ENCODE measurements at regions not wholly inside any gene's neighbourhood (a gene's known extent, or its start where the extent isn't known, plus 50 kb on each side); places are given as distances from the start of the nearest gene placed in this dataset.
"Not testable (repeated sequence)": the region's sequence is repeated elsewhere in the genome, so short reads cannot be mapped to it uniquely, and the experiment has no call there.

- DNase-seq (ENCODE audit: low read depth in 2 of 3, low spot score in 2 of 3), result no peak
These were observed 323.4 kb upstream of the SFSWAP start for GRCh38 chr12:131387281-131388163.

DNA sequence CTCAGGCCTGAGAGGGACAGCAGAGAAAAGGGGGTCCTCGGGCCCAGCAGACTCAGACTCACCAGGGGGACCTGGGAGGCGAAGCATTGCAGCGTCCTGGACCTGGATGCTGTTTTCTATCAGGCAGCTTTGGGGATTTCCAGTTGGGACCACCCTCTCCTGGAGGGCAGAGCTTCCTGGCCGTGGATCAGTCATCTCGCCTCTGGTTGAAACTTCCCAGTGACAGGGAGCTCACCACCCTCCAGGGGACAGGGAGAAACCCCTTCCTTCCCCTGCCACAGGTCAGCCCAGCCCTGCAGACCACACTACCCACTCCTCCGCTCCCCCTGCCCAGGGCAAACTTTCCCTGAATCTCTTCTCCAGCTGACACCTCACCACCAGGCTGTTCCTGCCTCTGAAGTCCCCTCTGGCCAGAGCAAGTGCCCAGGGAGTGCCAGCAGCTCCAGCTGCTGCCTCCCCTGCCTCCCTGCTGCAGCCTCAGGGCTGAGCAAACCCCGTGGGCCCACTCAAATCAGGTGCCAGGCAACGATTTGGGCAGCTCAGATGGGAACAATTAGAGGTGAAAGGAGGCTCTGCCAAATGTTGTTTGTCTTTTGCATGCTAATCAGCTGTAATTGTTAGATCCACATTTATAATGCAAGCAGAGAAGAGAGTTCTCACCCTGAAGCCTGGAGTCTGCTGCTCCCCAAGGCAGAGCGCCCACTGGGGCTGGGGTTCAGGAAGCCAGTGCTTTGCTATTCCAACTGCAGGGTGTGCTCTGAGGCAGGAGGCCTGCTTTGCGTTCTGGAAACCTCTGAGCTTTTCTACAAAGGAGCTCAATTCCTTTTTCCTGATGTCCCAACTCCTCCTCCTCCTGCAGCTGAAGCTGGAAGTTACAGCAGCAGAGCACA, 322.5 kb upstream of the SFSWAP start:
- not testable (repeated sequence) for DNase-seq (ENCODE audit: low read depth in 2 of 3, low spot score in 2 of 3)

- no peak for DNase-seq (ENCODE audit: low read depth in 2 of 3, low spot score in 2 of 3)
These were observed 321.6 kb upstream of the SFSWAP start for GRCh38 chr12:131389054-131390013.

GRCh38 chr12:131390412-131391334, 320.2 kb upstream of the SFSWAP start:
- DNase-seq (ENCODE audit: low read depth in 2 of 3, low spot score in 2 of 3), result no peak

- DNase-seq (ENCODE audit: low read depth in 2 of 3, low spot score in 2 of 3), result no peak
These were observed 319.5 kb upstream of the SFSWAP start for GRCh38 chr12:131391399-131391798.

DNA sequence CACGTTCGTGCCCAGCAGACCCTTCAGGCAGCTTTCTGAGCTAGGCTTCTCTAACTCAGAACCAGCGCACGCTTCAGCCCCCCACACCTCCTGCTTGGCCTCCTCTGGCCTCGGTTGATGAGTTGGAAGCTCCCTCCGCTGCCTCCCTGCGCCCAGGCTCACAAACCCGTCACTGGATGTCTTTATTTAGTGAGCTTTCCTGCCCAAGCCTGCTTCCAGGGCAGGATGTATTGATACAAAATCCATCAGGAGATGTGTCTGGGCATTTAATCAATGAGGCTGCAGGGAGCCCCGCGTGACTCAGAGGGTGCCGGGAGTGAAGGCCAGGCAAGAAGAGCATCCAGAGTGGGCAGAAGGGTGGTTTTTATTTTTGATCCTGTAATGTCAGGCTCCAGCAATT, 316.1 kb upstream of the SFSWAP start:
- DNase-seq (ENCODE audit: low read depth in 2 of 3, low spot score in 2 of 3), result not testable (repeated sequence)

DNA sequence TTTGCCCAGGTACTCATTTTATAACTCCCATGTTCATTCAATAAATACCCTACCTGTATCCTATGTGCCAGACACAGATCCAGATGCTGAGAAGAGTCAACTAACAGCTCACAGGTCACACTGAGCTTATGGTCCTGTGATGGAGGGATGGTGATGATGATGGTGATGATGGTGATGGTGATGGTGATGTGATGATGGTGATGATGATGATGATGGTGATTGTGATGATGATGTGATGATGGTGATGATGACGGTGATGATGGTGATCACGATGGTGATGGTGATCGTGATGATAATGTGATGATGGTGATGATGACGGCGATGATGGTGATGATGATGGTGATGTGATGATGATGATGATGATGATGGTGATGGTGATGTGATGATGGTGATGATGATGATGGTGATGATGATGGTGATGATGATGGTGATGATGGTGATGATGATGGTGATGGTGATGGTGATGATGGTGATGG, 315.6 kb upstream of the SFSWAP start:
- DNase-seq (ENCODE audit: low read depth in 2 of 3, low spot score in 2 of 3), result not testable (repeated sequence)

DNA sequence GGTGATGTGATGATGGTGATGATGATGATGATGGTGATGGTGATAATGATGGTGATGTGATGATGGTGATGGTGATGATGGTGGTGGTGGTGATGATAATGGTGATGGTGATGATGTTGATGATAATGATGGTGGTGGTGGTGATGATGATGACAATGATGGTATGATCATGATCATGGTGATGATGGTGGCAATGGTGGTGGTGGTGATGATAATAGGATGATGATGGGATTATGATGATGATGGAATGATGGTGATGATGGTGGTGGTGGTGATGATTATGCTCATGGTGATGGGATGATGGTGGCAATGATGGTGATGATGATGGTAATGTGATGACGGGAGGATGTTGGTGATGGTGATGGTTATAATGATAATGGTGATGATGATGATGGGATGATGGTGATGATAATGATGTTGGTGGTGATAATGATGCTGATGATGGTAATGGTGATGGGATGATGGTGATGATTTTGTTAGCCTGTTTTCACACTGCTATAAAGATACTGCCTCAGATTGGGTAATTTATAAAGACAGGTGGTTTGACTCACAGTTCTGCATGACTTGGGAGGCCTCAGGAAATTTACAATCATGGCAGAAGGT, 314.8 kb upstream of the SFSWAP start:
- no peak for DNase-seq (ENCODE audit: low read depth in 2 of 3, low spot score in 2 of 3)

DNA sequence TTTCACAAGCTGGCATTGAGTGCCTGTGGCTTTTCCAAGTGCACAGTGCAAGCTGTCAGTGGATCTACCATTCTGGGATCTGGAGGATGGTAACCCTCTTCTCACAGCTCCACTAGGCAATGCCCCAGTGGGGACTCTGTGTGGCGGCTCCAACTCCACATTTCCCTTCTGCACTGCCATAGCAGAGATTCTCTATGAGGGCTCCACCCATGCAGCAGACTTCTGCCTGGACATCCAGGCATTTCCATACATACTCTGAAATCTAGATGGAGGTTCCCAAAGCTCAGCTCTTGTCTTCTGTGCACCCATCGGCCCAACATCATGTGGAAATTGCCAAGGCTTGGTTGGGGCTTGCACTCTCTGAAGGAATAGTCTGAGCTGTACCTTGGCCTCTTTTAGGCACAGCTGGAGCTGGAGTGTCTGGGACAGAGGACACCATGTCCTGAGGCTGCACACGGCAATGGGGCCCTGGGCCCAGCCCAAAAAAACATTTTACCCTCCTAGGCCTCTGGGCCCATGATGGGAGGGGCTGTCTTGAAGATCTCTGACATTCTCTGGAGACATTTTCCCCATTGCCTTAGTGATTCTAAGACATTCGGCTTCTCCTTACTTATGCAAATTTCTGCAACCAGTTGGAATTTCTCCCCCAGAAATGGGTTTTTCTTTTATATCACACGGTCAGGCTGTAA, 313.3 kb upstream of the SFSWAP start:
- DNase-seq (ENCODE audit: low read depth in 2 of 3, low spot score in 2 of 3), result no peak

DNA sequence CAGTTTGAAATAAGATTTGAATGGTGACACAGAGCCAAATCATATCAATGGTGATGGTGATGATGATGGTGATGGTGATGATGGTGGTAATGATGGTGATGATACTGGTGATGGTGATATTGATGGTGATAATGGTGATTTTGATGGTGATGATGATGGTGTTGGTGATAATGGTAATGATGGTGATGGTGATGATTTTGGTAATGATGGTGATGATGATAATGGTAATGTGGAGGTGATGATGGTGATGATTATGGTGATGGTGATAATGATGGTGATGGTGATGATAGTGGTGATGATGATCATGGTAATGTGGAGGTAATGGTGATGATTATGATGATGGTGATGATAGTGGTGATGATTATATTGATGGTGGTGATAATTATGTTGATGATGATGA, 311.9 kb upstream of the SFSWAP start:
- DNase-seq (ENCODE audit: low read depth in 2 of 3, low spot score in 2 of 3), result no peak

DNA sequence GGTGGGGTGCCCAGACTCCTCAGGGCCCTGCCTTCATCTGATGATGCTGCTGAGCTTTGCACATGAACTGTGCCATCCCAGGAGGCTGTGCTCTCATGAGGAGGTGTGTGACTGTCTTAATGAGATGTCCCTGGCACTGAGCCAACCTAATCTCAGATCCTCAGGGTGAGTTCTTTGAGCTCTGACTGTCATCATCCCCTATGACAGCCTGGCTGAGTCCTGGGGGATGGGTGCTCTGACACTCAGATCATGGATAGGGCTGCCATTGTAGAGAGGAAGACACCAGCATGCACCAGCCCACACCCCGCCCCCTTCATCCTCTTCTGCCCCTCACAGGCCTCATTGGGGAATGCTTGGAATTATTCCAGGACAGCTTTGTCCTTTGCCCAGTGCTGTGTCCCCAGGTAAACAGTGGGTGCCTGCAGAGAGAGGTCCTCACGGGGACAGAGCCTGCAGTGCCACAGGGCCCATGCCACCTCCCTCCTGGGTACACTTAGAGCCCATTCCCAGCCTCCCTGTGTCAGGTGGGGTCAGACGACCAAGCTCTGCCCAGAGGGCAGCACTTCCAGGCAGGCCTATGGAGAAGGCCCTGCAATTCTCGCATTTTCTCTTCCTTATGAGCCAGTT, 310.1 kb upstream of the SFSWAP start:
- not testable (repeated sequence) for DNase-seq (ENCODE audit: low read depth in 2 of 3, low spot score in 2 of 3)

GRCh38 chr12:131401907-131402633, 308.8 kb upstream of the SFSWAP start:
- not testable (repeated sequence) for DNase-seq (ENCODE audit: low read depth in 2 of 3, low spot score in 2 of 3)

DNA sequence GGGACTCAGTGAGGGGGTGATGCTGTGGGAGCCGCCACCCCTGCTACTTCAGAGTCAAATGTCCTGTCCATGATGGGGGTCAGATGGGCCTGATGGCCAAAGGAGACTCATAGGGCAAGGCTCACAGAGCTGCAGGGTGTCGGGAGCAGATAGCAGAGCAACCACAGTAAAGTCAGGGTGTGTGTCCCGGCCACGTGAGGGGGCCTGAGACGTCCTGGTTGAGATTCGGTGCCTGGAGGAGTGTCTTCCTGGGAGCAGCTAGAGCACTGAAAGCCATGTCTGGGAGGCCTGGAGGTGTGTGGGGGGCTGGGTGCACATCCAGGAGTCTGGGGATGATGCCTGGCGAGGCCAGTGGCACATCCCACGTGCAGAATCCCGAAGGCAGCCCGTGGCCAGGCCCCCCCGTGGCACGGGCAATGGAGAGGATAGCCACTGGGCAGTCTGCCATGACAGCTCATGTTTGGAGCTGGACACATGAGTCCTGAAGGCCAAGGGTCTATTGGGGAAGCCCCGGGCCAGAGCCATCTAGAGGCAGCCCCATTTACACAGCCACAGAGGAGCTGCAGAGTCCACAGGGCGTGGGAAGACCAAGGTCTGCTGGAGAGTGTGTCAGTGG, 308.0 kb upstream of the SFSWAP start:
- DNase-seq (ENCODE audit: low read depth in 2 of 3, low spot score in 2 of 3), result no peak

DNA sequence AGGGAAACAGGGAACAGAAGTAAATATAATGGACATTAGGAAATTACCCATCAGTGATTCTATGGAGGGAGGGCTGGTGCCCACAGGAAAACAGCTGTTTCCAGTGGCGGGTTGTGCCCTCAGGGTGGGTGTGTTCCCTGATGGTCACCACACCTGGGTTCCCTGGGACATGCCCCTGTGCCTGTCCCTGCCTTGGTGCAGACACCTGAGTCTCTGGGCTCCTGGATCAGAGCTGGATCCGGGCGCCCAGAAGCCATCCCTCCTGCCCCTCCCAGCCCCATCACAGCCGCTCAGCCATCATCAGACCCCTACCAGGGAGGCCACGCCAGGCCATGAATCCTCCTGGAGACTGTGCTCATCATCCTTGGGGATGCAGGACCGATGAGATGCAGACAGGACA, 307.2 kb upstream of the SFSWAP start:
- no peak for DNase-seq (ENCODE audit: low read depth in 2 of 3, low spot score in 2 of 3)

DNA sequence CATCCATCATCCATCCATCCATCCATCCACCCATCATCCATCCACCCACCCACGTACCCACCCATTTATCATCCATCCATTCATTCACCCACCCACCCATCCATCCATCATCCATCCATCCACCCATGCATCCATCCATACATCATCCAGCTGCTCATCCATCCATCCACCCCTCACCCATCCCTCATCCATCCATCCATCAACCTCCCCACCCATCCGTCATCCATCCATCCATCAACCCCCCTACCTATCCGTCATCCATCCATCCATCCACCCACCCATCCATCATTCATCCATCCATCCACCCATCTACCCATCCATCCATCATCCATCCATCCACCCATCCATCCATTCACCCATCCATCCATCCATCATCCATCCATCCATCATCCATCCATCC, 306.2 kb upstream of the SFSWAP start:
- no peak for DNase-seq (ENCODE audit: low read depth in 2 of 3, low spot score in 2 of 3)

DNA sequence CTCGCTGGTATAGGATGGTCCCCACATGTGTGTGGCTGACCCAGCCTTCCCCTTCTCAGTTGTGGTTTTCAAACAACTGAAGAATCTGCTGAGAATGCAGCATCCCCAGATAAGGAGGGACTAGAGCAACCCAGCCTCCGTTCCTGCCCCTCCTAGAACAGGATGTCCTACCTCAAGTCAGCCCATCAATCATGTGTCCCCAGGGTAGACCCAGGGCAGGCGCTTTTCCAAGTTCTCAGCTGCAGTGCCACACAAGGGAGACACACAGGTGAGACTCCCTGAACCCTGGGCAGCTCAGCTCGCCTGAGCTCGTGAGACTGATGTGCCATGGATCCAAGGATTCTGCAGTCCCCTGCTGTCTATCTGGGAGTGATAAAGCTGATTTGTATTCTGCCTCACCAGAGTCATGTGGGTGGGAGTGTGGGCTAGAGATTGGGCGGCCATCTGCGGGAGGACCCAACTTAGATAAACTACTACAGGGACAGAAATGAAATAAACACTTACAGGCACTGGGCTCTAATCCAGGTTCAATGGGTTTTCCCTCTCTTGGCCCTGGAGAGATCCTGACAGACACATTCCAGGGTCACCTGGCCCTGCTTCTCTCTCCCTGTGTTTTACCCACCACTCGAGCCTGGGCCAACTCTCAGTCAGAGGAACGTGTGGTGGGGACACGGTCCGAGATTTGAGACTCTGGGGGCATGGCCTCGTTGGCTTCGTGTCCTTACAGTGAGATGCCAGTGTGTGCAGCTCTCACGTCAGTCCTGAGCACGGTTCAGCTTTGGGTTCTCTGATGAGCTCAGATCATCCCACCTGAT, 303.5 kb upstream of the SFSWAP start:
- DNase-seq (ENCODE audit: low read depth in 2 of 3, low spot score in 2 of 3), result no peak

Measured in activated CD8-positive, alpha-beta memory T cell treated with anti-CD3 and anti-CD28 coated beads for 48 hours (primary cell).